GM19452 (cell line): ENCODE measurements at regions not wholly inside any gene's neighbourhood (a gene's known extent, or its start where the extent isn't known, plus 50 kb on each side); places are given as distances from the start of the nearest gene placed in this dataset.
"Not testable (repeated sequence)": the region's sequence is repeated elsewhere in the genome, so short reads cannot be mapped to it uniquely, and the experiment has no call there.

ENCODE experiments used
- ATAC-seq: cut with Tn5 transposase; IDR thresholded peaks from one replicate; pipeline ENCODE4 v1.9.1; 2021; ENCODE audit not compliant: unreplicated experiment

DNA sequence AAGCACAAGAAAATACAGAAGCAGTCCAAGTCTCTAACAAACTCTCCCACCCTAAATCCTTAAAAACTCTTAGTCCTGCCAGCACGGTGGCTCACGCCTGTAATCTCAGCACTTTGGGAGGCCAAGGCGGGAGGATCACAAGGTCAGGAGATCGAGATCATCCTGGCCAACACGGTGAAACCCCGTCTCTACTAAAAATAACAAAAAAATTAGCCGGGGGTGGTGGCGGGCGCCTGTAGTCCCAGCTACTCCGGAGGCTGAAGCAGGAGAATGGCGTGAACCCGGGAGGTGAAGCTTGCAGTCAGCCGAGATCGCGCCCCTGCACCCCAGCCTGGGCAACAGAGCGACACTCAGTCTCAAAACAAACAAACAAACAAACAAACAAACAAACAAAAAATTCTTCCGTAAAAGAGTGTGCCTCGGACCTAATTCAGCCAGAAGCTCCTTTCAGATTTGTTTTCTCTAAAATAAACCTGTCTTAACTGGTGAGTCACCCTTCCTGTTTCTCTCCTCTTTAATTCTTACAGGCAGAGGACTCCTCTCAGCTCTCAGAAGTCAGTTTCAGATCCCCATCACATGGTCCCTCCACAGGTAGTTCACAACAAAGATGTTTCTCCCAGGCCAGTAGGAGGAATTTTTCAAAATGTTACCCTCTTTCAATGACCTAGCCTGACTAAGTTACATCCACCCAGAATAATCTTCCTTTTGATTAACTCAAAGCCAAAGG lies 953.2 kb downstream of the STIM2 start:
- ATAC-seq = not testable (repeated sequence)

GRCh38 chr4:27819246-27819645 lies 958.6 kb downstream of the STIM2 start:
- no peak for ATAC-seq

- no peak for ATAC-seq
These were observed 968.2 kb downstream of the STIM2 start for GRCh38 chr4:27828843-27829242.

DNA sequence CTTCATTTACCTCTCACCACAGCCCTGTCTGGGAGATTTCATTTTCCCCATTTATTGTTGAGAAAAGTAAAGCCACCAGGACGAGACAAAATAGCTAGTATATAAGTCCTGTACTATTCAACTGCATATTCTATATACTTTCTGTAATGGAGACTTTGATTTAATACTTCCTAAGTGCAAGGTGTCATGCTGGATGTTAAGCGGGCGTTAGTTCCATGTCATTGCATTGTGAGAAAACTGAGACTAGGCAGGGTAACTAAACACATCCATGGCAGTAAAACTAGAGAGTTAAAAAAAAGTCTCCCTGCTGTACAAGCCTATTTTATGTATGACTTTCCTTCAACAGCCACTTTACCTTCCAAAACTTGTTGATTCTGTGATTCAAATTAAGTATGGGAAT lies 969.6 kb downstream of the STIM2 start:
- ATAC-seq = no peak

GRCh38 chr4:27835851-27836250 lies 975.2 kb downstream of the STIM2 start:
- ATAC-seq = no peak

DNA sequence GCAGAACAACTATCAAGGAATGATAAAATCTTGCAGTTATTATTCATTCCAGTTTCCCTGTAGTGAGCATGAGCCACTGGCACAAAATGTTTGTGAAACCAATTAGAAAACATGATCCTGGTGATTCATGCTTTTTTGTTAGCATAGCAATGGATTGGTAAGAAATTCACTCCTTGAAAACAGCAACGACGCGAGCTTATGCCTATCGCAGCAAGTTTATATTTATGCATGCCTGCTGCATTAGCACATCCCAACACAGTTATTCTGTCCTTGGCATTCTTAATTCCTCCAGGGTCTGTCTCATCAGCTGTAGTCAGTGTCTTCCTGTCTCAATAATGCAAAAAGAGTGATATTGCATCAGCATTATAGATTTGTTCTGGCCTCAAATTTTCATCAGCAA lies 975.9 kb downstream of the STIM2 start:
- no peak for ATAC-seq

GRCh38 chr4:27843776-27844175 lies 983.1 kb downstream of the STIM2 start:
- ATAC-seq = no peak

DNA sequence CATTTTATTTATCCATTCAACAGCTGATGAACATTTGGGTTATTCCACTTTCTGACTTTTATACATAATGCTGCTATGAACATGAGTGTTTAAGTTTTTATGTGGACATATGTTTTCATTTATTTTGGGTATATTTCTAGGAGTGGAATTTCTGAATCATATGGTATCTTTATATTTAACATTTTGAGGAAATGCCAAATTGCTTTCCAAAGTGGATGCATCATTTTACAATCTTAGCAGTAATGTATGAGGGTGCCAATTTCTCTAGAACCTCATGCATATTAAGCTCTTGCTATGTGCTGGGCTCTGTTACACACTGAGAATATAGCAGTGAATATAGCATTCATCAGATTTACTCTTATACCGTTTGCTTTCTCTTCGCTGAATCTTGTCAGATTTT lies 983.7 kb downstream of the STIM2 start:
- no peak for ATAC-seq

GRCh38 chr4:27846951-27847350 lies 986.3 kb downstream of the STIM2 start:
- ATAC-seq = no peak

- no peak for ATAC-seq
These were observed 1000.7 kb downstream of the STIM2 start for GRCh38 chr4:27861381-27861787.

- ATAC-seq = no peak
These were observed 1001.2 kb downstream of the STIM2 start for GRCh38 chr4:27861802-27862201.

DNA sequence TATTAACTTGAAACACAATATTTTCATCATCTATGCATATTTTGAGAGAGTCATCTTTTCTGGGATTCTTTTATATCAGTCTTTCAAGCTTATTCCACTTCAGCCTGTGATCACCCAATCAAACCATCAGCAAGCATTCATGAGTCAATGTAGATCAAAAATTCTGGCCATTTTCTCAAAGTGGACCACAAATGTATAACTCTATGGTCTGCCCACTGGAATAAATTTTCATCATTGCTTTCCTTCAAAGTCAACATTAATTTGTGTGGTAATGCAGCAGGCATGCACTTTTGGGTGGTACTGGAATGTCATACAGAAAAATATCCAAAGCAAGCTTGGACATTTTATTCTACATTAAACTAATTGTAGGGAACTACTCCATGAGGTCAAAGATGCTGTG lies 1013.0 kb downstream of the STIM2 start:
- ATAC-seq = no peak

DNA sequence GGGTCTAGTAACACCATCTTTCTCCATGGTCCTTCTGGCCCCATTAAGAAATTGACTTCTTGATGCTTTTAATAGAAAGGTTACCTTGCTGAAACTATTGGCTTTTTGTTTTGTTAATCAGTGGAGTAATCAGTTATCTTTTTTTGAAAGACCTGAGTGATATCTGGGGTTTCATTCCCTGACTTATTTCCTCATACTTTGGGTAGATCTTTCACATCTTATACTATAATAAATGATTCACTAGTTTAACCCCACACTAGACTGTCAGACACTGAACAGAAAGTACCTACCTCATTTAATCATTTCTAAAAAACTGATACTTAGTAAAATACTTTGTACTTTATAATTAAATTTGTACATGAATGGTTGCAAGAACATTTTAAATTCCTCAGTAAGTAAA lies 1021.1 kb downstream of the STIM2 start:
- ATAC-seq = peak; percentile 66

DNA sequence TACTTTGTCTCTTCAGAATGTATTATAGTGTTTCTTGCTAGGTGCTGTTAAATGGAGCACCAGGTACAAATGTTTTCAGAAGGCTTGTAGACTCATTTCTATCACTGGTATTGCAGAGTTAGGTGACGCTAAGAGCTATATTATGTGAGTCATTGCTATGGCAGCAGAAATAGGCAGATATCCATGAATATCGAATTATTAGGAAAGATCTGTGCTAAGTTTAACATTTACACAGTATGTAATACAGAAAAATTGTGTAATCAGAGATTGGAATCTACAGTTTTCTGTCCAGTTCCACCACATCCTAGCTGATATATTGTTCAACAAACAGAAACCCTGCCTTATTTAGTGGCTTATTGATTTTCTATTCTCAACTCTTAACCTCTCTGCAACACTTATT lies 1025.5 kb downstream of the STIM2 start:
- ATAC-seq = no peak

DNA sequence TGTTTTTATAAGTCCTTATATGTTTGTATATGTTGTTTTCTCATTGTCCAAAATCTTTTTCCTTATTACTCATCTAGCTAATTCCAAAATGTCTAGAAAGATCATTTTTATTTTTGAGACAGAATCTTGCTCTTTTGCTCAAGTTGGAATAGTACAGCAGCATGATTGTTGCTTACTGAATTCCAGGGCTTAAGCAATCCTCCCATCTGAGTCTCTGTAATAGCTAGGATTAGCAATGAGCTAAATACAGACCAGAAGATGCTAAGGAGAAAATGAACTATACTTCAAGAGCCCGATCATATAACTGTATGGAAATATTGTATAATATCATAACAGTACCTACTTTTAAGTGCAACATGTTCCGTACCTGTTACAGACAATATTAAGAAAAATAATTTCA lies 1027.0 kb downstream of the STIM2 start:
- ATAC-seq = no peak

DNA sequence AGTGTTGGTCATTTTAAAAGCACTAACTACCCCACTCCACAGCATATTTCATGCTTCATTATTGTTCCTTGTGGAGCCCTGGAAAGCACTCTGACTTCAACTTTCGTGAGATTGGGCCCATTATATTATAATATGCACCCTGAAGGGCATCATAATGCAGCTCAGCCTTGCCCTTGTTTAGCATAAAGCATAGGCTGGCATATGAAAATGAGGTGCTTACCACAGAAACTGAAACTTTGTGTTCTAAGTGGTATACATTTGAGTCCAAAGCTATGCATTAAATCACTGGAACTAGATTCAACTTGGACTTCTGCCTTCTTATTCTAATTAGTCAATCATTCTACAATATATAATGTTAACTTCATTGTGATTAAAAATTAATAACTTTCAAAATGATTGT lies 1027.9 kb downstream of the STIM2 start:
- ATAC-seq = no peak

GRCh38 chr4:27894951-27895350 lies 1034.3 kb downstream of the STIM2 start:
- ATAC-seq = no peak

DNA sequence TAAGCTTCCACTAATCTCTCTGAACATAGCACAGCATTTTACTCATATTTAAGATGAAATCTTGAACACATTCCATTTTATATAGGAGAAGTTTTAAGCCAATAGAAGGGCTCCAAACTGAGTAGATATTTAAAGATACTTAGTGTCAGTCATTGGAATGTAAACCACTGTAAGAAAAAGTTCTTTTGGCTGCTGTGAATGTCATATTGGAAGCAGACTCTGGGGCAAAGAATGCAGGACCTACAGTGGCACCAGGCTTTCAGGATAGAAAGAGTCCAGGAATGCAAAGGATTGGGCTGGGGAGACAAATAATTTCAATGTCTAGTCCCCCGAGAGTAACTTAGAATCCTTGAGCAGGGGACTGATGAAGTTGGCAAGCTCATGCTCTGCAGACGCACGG lies 1047.7 kb downstream of the STIM2 start:
- no peak for ATAC-seq

DNA sequence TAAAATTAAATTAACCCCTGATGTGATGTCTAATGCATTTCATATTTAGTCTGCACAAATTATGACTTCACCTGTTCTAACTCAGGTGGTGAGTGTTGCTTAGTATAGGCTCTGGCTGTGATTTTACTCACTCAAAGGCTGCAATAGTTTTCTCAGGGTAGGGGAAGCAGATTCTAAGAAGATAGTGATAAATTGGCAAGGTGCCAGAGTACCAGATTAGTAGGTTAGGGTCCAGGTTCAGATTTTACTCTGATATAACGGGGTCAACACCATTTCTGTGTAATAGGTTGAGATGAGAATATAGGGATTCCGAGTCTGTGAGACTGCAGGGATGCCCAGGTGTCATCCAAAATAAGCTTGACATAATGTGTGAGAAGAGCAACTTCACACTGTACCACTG lies 1049.6 kb downstream of the STIM2 start:
- no peak for ATAC-seq

DNA sequence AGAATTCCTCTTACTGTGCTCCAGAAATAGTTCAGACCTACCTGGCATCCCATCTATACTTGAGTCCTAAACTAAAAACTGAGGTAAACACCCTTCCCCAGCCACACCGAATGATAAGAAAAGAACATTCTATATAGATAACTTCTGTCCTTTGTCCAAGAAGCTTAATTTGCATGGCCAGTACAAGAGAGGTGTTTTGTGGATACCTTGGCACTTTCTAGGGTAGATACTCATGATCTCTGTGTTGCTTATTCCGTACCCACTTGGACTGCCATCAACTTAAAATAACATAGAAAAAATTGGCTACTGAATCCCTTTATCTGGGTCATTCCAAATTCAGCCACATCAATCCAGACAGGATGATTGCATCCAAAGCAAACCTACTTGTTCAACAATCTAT lies 1050.4 kb downstream of the STIM2 start:
- no peak for ATAC-seq

DNA sequence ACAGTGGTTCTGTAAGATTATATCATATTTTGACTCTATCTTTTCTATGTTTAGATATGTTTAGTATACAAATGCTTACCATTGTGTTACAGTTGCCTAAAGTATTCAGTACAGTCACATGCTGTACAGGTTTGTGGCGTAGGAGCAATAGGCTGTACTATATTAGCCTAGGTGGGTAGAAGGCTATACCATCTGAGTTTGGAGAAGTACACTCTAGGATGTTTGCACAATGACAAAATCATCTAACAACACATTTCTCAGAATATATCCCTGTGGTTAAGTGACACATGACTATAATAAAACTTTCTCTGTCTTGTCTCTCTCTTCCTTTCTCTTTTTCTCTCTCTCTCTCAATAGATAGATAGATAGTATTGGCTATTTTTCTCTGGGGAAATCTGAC lies 1053.1 kb downstream of the STIM2 start:
- no peak for ATAC-seq

- no peak for ATAC-seq
These were observed 1055.2 kb downstream of the STIM2 start for GRCh38 chr4:27915822-27916221.

GRCh38 chr4:27916452-27917184 lies 1056.0 kb downstream of the STIM2 start:
- ATAC-seq = no peak
